Lower lobe of right lung (tissue), 2 donors: ENCODE measurements at regions not wholly inside any gene's neighbourhood (a gene's known extent, or its start where the extent isn't known, plus 50 kb on each side); places are given as distances from the start of the nearest gene placed in this dataset.

ENCODE experiments used
- ATAC-seq, 2 donors: fragments of 200-7000 bp; cut with Tn5 transposase; one replicate each; pipeline ENCODE4 v1.9.1; 2020 to 2022; ENCODE audit warnings: mild to moderate bottlenecking in 2 of 2, moderate library complexity in 2 of 2
- DNase-seq: peaks from one replicate; pipeline ENCODE4 v3.0.0-alpha.2; 2020
- H3K27ac ChIP-seq: fragments of 200-600 bp; one replicate; pipeline ENCODE4 v1.8.0; 2022
- H3K27me3 ChIP-seq: fragments of 200-600 bp; one replicate; pipeline ENCODE4 v1.8.0; 2022; ENCODE audit warnings: low read depth
- H3K36me3 ChIP-seq: fragments of 200-600 bp; one replicate; pipeline ENCODE4 v1.8.0; 2022; ENCODE audit warnings: mild to moderate bottlenecking
- H3K4me1 ChIP-seq: fragments of 200-600 bp; one replicate; pipeline ENCODE4 v1.8.0; 2022
- H3K4me3 ChIP-seq: fragments of 200-600 bp; one replicate; pipeline ENCODE4 v1.8.0; 2022; ENCODE audit warnings: mild to moderate bottlenecking
- H3K9me3 ChIP-seq: fragments of 200-600 bp; one replicate; pipeline ENCODE4 v1.8.0; 2022
- intact Hi-C: fragments of 100-400 bp; cut with DNase I; formaldehyde crosslinking; loops from one replicate; pipeline ENCODE4 v1.11.0; 2022
- TF ChIP-seq, protein P1 (sequence below): fragments of 200-600 bp; IDR thresholded peaks from one replicate; pipeline ENCODE4 v1.8.0; 2022; ENCODE audit warnings: antibody characterized with exemption, mild to moderate bottlenecking
- donor health status: DM: no; HTN: yes; CAD: no; lungs with severe emphysema.

DNA sequence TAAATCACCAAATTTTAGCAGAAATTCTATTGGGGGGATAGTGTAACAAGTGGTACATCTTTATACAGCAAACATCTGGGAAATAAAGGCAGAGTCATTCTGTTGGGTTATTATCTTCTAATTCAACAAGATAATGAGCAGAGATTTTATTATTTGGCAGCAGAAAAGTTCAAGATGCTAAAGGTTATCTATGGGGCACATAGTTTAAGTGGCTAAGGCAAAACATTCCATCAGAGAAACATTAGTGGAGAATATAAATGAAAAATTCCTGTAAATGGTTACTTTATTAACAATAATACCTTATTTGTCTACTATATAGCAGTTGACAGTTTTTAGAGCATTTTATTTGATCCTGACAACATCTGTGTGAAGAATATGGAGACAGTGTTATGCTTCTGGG lies 815.7 kb downstream of the NCAM2 start:
- intact Hi-C loops, result no loop called here
- Histone ChIP-seq H3K36me3 (no peaks in the 10 kb centered on the region), H3K27me3 (no peaks in the 10 kb centered on the region), H3K27ac (no peak overlapping the region), H3K9me3 (no peaks in the 10 kb centered on the region), H3K4me3 (no peak overlapping the region), H3K4me1 (no peaks in the 10 kb centered on the region)
- ATAC-seq (no peak), DNase-seq (no peak)
- TF ChIP-seq, protein P1, sequence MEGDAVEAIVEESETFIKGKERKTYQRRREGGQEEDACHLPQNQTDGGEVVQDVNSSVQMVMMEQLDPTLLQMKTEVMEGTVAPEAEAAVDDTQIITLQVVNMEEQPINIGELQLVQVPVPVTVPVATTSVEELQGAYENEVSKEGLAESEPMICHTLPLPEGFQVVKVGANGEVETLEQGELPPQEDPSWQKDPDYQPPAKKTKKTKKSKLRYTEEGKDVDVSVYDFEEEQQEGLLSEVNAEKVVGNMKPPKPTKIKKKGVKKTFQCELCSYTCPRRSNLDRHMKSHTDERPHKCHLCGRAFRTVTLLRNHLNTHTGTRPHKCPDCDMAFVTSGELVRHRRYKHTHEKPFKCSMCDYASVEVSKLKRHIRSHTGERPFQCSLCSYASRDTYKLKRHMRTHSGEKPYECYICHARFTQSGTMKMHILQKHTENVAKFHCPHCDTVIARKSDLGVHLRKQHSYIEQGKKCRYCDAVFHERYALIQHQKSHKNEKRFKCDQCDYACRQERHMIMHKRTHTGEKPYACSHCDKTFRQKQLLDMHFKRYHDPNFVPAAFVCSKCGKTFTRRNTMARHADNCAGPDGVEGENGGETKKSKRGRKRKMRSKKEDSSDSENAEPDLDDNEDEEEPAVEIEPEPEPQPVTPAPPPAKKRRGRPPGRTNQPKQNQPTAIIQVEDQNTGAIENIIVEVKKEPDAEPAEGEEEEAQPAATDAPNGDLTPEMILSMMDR, result no peak

DNA sequence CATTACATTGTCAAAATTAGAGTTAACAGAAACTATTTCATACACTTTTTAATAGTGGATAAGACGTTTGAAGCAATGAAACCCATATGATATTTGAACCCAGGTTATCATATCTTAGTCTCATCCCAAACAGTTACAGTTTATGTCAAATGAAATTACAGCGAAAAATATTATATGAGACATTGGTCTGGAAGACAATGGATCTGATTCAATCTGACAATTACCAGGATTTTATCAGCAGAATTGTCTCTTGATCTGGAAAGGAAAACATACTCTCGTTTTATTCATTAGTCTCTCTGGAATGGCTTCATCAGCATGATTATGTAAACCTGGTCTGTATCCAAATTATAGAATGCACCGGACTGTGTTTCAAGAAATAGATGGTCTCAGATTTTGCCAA lies 818.6 kb downstream of the NCAM2 start:
- ATAC-seq, result no peak
- TF ChIP-seq, protein P1, result no peak

DNA sequence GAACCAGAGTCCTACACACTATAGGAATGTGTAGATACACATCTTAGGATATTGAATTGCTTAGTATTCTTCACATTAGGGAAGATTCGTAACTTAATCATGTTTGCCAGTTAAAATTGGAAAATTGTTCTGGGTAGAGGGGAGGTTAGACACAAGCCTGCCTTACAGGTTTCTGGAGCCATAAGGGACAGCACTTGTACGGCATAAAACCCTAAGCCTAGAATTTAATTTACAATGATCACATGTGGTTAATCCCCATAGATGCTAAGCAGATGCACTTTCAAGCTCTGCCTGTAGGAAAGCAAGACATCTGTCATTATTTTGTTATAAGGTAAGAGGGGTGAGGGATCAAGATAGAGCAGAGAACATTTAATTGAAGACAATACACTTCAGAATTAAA lies 820.7 kb downstream of the NCAM2 start:
- H3K4me3 ChIP-seq, result no peak overlapping the region
- DNase-seq, result no peak
- ATAC-seq, result no peak
- no peaks in the 10 kb centered on the region for H3K4me1 ChIP-seq
- TF ChIP-seq, protein P1, result no peak
- no peaks in the 10 kb centered on the region for H3K9me3 ChIP-seq
- no peaks in the 10 kb centered on the region for H3K27me3 ChIP-seq
- intact Hi-C loops, result no loop called here
- H3K36me3 ChIP-seq, result no peaks in the 10 kb centered on the region
- no peak overlapping the region for H3K27ac ChIP-seq

More for the DNA sequence above, 818.6 kb downstream of the NCAM2 start:
- Histone ChIP-seq H3K4me3 (no peak overlapping the region), H3K9me3 (no peaks in the 10 kb centered on the region), H3K27me3 (no peaks in the 10 kb centered on the region), H3K4me1 (no peaks in the 10 kb centered on the region), H3K36me3 (no peaks in the 10 kb centered on the region), H3K27ac (no peak overlapping the region)
- intact Hi-C loops, result no loop called here
- DNase-seq, result no peak

DNA sequence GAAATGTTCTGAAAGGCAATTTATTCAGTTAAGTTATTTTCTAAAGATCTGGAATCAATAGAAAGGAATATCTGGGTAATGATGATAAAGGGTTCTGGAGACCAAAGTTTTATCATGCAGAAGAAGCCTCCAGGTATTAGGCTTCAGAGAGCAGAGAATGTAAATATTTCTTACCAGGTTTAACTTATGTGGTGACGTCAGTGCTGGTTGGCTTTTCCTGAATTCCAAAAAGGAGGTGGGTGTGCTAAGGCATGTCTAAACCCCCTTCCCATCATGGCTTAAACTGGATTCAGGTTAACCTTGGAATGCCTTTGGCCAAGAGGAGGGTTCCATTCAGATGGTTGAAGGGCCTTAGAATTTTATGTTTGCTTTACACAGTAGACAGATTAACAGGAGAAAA lies 829.9 kb downstream of the NCAM2 start:
- no peaks in the 10 kb centered on the region for H3K9me3 ChIP-seq
- intact Hi-C loops, result no loop called here
- H3K36me3 ChIP-seq, result no peaks in the 10 kb centered on the region
- H3K27ac ChIP-seq, result no peak overlapping the region
- TF ChIP-seq, protein P1, result no peak
- H3K4me3 ChIP-seq, result no peak overlapping the region
- no peaks in the 10 kb centered on the region for H3K4me1 ChIP-seq
- ATAC-seq (no peak), DNase-seq (no peak)
- H3K27me3 ChIP-seq, result no peaks in the 10 kb centered on the region

DNA sequence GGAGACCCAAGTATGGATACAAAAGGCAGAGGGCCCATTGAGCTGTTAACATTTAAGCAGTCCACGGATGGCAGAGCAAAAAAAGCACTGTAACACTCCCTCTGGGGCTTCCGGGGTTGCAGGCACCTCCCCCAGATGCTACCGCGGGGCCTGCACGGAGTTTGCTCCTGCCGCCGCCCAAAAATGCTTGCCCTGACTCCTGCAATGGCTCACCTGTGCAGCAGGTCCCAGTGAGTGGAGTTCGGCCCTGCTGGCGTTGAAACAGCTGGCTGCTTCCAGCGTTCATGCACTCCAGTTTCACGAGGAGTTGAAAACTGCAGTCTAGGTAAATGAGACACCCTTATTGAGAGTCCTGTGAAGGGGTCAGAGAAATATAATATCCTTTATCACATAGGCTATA lies 832.8 kb downstream of the NCAM2 start:
- no peaks in the 10 kb centered on the region for H3K9me3 ChIP-seq
- no peaks in the 10 kb centered on the region for H3K4me1 ChIP-seq
- H3K27me3 ChIP-seq, result no peaks in the 10 kb centered on the region
- no peaks in the 10 kb centered on the region for H3K36me3 ChIP-seq
- intact Hi-C loops, result no loop called here
- no peak overlapping the region for H3K27ac ChIP-seq
- DNase-seq (no peak), ATAC-seq (no peak)
- TF ChIP-seq, protein P1, result no peak
- H3K4me3 ChIP-seq, result no peak overlapping the region

DNA sequence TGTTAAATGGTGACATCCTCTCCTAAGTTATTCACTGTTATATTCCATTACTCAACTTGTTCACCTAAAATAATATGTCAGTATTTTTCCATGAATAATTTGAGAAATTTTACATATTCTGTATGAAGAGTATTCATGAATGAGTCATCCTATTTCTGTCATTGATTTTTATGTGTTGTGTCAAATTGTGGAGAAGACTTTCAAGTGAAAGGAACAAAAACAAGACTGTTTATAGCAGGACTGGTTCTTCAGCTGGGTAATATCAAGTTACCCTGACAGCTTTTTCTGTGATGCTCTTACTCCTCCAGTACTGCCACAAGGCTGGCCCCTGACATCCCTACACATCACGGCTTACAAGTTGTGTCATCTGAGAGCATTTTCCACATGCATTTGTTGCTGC lies 847.7 kb downstream of the NCAM2 start:
- no peak overlapping the region for H3K4me3 ChIP-seq
- no peaks in the 10 kb centered on the region for H3K36me3 ChIP-seq
- no peak overlapping the region for H3K27ac ChIP-seq
- TF ChIP-seq, protein P1, result no peak
- H3K9me3 ChIP-seq, result no peaks in the 10 kb centered on the region
- DNase-seq (no peak), ATAC-seq (no peak)
- H3K27me3 ChIP-seq, result no peaks in the 10 kb centered on the region
- intact Hi-C loops, result no loop called here
- no peaks in the 10 kb centered on the region for H3K4me1 ChIP-seq
